ENCODE measurements at regions not wholly inside any gene's neighbourhood (a gene's known extent, or its start where the extent isn't known, plus 50 kb on each side); places are given as distances from the start of the nearest gene placed in this dataset.

DNA sequence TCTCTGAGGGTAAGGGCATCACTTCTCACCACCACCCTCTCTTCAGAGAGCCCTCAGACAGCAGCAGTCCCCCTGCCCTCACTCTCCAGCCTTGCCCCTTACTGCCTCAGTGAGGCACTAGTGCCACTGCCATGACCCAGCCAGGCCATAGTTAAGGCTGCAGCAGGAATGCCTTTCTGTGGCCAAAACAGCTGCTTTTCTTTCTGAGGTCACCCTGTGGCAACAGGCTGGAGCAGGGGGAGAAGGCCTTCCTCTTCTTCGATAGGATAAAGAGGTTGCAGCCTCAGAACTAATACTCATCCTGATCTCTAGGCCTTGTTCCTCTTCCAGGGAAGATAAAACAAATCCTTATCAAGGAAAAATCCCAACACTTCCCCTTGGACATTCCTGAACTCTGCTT, 56.8 kb upstream of the ECI2 start:
- TF ChIP-seq CTCF (IDR thresholded peaks at IDR 0.05), result no peak
- no peak for TF ChIP-seq POLR2A (IDR thresholded peaks at IDR 0.05)
- no peak for TF ChIP-seq EP300 (IDR thresholded peaks at IDR 0.05)
